GM06990 (cell line): ENCODE measurements at regions not wholly inside any gene's neighbourhood (a gene's known extent, or its start where the extent isn't known, plus 50 kb on each side); places are given as distances from the start of the nearest gene placed in this dataset.
"Not testable (repeated sequence)": the region's sequence is repeated elsewhere in the genome, so short reads cannot be mapped to it uniquely, and the experiment has no call there.

Source experiments
- DNase-seq: peaks from one replicate; pipeline ENCODE4 v3.0.0-alpha.2; 2011; ENCODE audit not compliant: insufficient read length; ENCODE audit errors: extremely low read depth
- H3K27me3 ChIP-seq: replicated peaks from 2 replicates; pipeline ENCODE4 v1.6.0; 2011; ENCODE audit warnings: low read length; ENCODE audit not compliant: control insufficient read depth, insufficient read depth
- H3K36me3 ChIP-seq: 2 replicates; pipeline ENCODE4 v1.5.1; 2011; ENCODE audit warnings: low read length; ENCODE audit not compliant: control insufficient read depth, insufficient read depth
- H3K4me3 ChIP-seq: replicated peaks from 2 replicates; pipeline ENCODE4 v1.5.1; 2011; ENCODE audit warnings: low read depth, mild to moderate bottlenecking, control low read depth, low read length
- CTCF ChIP-seq: IDR thresholded peaks from 2 replicates; pipeline ENCODE4 v1.5.1; 2011; ENCODE audit warnings: low read length, control low read depth, mild to moderate bottlenecking, inconsistent platforms; ENCODE audit not compliant: insufficient read depth, poor library complexity, severe bottlenecking

- Histone ChIP-seq H3K4me3 (no peak overlapping the region), H3K36me3 (peaks cover 5% of the 10 kb centered on the region), H3K27me3 (no peaks in the 10 kb centered on the region)
- no peak for TF ChIP-seq CTCF
- no peak for DNase-seq
These were observed 99.8 kb downstream of the TRIM69 start for GRCh38 chr15:44836094-44836493.

GRCh38 chr15:44838929-44839328, 102.6 kb downstream of the TRIM69 start:
- H3K27me3 ChIP-seq, DNase-seq, H3K4me3 ChIP-seq, H3K36me3 ChIP-seq: not testable (repeated sequence)

GRCh38 chr15:44841762-44842161, 105.4 kb downstream of the TRIM69 start:
- not testable (repeated sequence) for H3K4me3 ChIP-seq, DNase-seq, H3K27me3 ChIP-seq, H3K36me3 ChIP-seq

- H3K4me3 ChIP-seq, H3K36me3 ChIP-seq, DNase-seq, H3K27me3 ChIP-seq: not testable (repeated sequence)
These were observed 106.6 kb downstream of the TRIM69 start for GRCh38 chr15:44842883-44843282.

- not testable (repeated sequence) for H3K36me3 ChIP-seq, DNase-seq, H3K4me3 ChIP-seq, H3K27me3 ChIP-seq
These were observed 108.6 kb downstream of the TRIM69 start for GRCh38 chr15:44844936-44845335.

- not testable (repeated sequence) for DNase-seq, H3K36me3 ChIP-seq, H3K4me3 ChIP-seq, H3K27me3 ChIP-seq
These were observed 109.8 kb downstream of the TRIM69 start for GRCh38 chr15:44846156-44846555.

- H3K4me3 ChIP-seq, H3K36me3 ChIP-seq, DNase-seq, H3K27me3 ChIP-seq: not testable (repeated sequence)
These were observed 108.9 kb upstream of the TERB2 start for GRCh38 chr15:44847555-44847954.

- DNase-seq, H3K4me3 ChIP-seq, H3K27me3 ChIP-seq, H3K36me3 ChIP-seq: not testable (repeated sequence)
These were observed 107.6 kb upstream of the TERB2 start for GRCh38 chr15:44848859-44849258.

- not testable (repeated sequence) for DNase-seq, H3K27me3 ChIP-seq, H3K36me3 ChIP-seq, H3K4me3 ChIP-seq
These were observed 106.6 kb upstream of the TERB2 start for GRCh38 chr15:44849701-44850403.

GRCh38 chr15:44853304-44853950, 103.1 kb upstream of the TERB2 start:
- H3K27me3 ChIP-seq, H3K36me3 ChIP-seq, H3K4me3 ChIP-seq: not testable (repeated sequence)
- DNase-seq = peak; percentile 20
- peak; percentile 92 for TF ChIP-seq CTCF

- not testable (repeated sequence) for H3K36me3 ChIP-seq, H3K4me3 ChIP-seq, DNase-seq, H3K27me3 ChIP-seq
These were observed 101.8 kb upstream of the TERB2 start for GRCh38 chr15:44854696-44855095.

GRCh38 chr15:44856284-44856683, 100.2 kb upstream of the TERB2 start:
- not testable (repeated sequence) for H3K27me3 ChIP-seq, H3K4me3 ChIP-seq, DNase-seq, H3K36me3 ChIP-seq
